ENCODE measurements at regions not wholly inside any gene's neighbourhood (a gene's known extent, or its start where the extent isn't known, plus 50 kb on each side); places are given as distances from the start of the nearest gene placed in this dataset.

GRCh38 chr3:117519776-117520175 is 810.2 kb downstream of the TUSC7 start:
- DNase-seq (ENCODE audit: low read depth) = no peak

GRCh38 chr3:117520582-117520981 is 811.0 kb downstream of the TUSC7 start:
- no peak for DNase-seq (ENCODE audit: low read depth)

GRCh38 chr3:117523418-117523817 is 813.8 kb downstream of the TUSC7 start:
- DNase-seq (ENCODE audit: low read depth) = no peak

GRCh38 chr3:117524890-117525289 is 815.3 kb downstream of the TUSC7 start:
- DNase-seq (ENCODE audit: low read depth) = no peak

GRCh38 chr3:117526470-117527079 is 817.0 kb downstream of the TUSC7 start:
- DNase-seq (ENCODE audit: low read depth) = no peak

GRCh38 chr3:117527346-117527745 is 817.8 kb downstream of the TUSC7 start:
- no peak for DNase-seq (ENCODE audit: low read depth)

GRCh38 chr3:117528688-117529087 is 819.1 kb downstream of the TUSC7 start:
- DNase-seq (ENCODE audit: low read depth) = no peak

GRCh38 chr3:117531078-117531767 is 821.6 kb downstream of the TUSC7 start:
- DNase-seq (ENCODE audit: low read depth) = no peak

- DNase-seq (ENCODE audit: low read depth) = no peak
These were observed 822.7 kb downstream of the TUSC7 start for GRCh38 chr3:117532268-117532667.

- no peak for DNase-seq (ENCODE audit: low read depth)
These were observed 824.6 kb downstream of the TUSC7 start for GRCh38 chr3:117534138-117534537.

- DNase-seq (ENCODE audit: low read depth) = no peak
These were observed 826.4 kb downstream of the TUSC7 start for GRCh38 chr3:117536006-117536405.

- DNase-seq (ENCODE audit: low read depth) = no peak
These were observed 828.4 kb downstream of the TUSC7 start for GRCh38 chr3:117537949-117538348.

- no peak for DNase-seq (ENCODE audit: low read depth)
These were observed 830.1 kb downstream of the TUSC7 start for GRCh38 chr3:117539729-117540128.

GRCh38 chr3:117540597-117540996 is 831.0 kb downstream of the TUSC7 start:
- DNase-seq (ENCODE audit: low read depth) = no peak

GRCh38 chr3:117541721-117542120 is 832.1 kb downstream of the TUSC7 start:
- DNase-seq (ENCODE audit: low read depth) = no peak

GRCh38 chr3:117543521-117543920 is 833.9 kb downstream of the TUSC7 start:
- no peak for DNase-seq (ENCODE audit: low read depth)

- DNase-seq (ENCODE audit: low read depth) = no peak
These were observed 835.9 kb downstream of the TUSC7 start for GRCh38 chr3:117545484-117545883.

- DNase-seq (ENCODE audit: low read depth) = no peak
These were observed 838.5 kb downstream of the TUSC7 start for GRCh38 chr3:117547956-117548550.

GRCh38 chr3:117548600-117548999 is 839.0 kb downstream of the TUSC7 start:
- DNase-seq (ENCODE audit: low read depth) = no peak

GRCh38 chr3:117549716-117550115 is 840.1 kb downstream of the TUSC7 start:
- DNase-seq (ENCODE audit: low read depth) = no peak

- no peak for DNase-seq (ENCODE audit: low read depth)
These were observed 841.2 kb downstream of the TUSC7 start for GRCh38 chr3:117550766-117551165.

GRCh38 chr3:117553461-117553860 is 843.9 kb downstream of the TUSC7 start:
- DNase-seq (ENCODE audit: low read depth) = no peak

GRCh38 chr3:117556646-117557407 is 847.2 kb downstream of the TUSC7 start:
- no peak for DNase-seq (ENCODE audit: low read depth)

Measured in activated T-helper 9 cell treated with anti-CD3 and anti-CD28 coated beads, Interleukin-2, amount 50 U/mL, for 16 hours (primary cell).